ENCODE measurements at regions not wholly inside any gene's neighbourhood (a gene's known extent, or its start where the extent isn't known, plus 50 kb on each side); places are given as distances from the start of the nearest gene placed in this dataset.

DNA sequence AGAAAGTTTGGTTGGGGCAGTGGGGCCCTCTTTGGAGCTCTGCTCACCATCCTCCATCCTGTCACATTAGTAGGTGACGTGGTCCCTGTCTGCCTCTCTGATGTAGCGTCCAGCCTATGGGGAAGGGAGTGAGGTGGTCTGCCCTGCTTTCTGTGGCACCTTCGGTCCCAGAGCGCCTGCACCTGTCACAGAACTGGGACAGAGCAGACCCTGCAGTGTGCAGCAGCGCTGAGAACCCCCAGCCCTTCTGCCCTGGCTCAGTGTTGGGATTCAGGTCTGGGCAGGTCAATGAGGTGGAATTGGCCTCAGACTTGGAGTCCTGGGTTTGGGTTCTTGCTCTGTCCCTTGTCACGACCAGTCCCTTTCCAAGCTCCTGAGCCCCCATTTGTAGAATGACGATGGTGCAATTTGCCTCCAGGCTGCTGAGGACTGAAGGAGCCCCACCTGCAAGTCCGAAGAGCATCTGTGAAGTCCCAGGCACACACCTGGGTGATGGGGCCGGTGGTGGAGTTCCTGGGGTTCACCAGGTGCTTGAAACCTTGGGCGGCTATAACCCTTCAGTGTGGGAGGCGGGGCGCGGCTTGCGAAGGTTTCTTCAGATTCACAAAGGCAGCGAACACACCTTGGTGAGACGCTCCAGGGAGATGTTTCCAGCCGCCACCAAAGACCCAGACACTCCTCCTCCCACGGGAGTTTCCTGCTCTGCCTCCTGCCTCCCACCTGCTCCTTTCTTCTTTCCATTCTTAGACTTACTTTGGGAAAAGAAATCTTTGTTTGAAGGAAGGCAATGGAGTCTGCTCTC, 265.4 kb upstream of the HDAC4 start:
- Histone ChIP-seq H3K4me1 (ENCODE audit: control insufficient read depth, insufficient read depth, low read length) (0 out of 2 replicates have a peak, but pooled peaks cover 3% of the 10 kb centered on the region), H3K27ac (ENCODE audit: extremely low read depth, low read depth, low read length) (no peak overlapping the region), H3K9me3 (ENCODE audit: control insufficient read depth, insufficient read depth, low read depth, low read length) (no peaks in the 10 kb centered on the region), H3K36me3 (ENCODE audit: control insufficient read depth in 2 of 2, insufficient read depth in 1 of 2, low read length in 2 of 2) (no peaks in the 10 kb centered on the region), H3K4me3 (ENCODE audit: low read depth, low read length) (no peak overlapping the region)
- CTCF ChIA-PET: no interaction called here
- POLR2A ChIA-PET: no interaction called here
- TF ChIP-seq ZNF707 (tag by site-specific recombination; IDR thresholded peaks at IDR 0.05) (no peak), YY2 (tag by site-specific recombination; IDR thresholded peaks at IDR 0.05) (no peak), ZNF658 (tag by site-specific recombination; IDR thresholded peaks at IDR 0.05) (no peak), SP2 (tag by site-specific recombination; IDR thresholded peaks at IDR 0.05) (no peak), ZNF664 (tag by site-specific recombination; IDR thresholded peaks at IDR 0.05) (no peak), ZNF558 (tag by site-specific recombination; IDR thresholded peaks at IDR 0.05) (no peak), SCRT1 (tag by site-specific recombination; IDR thresholded peaks at IDR 0.05; ENCODE audit: borderline replicate concordance) (no peak), ZNF623 (tag by site-specific recombination; IDR thresholded peaks at IDR 0.05) (no peak), ZNF561 (tag by site-specific recombination; IDR thresholded peaks at IDR 0.05; ENCODE audit: borderline replicate concordance) (no peak), ZNF416 (tag by site-specific recombination; IDR thresholded peaks at IDR 0.05) (no peak), KLF9 (tag by site-specific recombination; IDR thresholded peaks at IDR 0.05; ENCODE audit: low read depth) (no peak), GLI2 (tag by site-specific recombination; IDR thresholded peaks at IDR 0.05; ENCODE audit: borderline replicate concordance, low read depth) (no peak), ZNF701 (tag by site-specific recombination; IDR thresholded peaks at IDR 0.05) (no peak), SCRT2 (tag by site-specific recombination; IDR thresholded peaks at IDR 0.05) (no peak)
- TF ChIP-seq, protein P1, sequence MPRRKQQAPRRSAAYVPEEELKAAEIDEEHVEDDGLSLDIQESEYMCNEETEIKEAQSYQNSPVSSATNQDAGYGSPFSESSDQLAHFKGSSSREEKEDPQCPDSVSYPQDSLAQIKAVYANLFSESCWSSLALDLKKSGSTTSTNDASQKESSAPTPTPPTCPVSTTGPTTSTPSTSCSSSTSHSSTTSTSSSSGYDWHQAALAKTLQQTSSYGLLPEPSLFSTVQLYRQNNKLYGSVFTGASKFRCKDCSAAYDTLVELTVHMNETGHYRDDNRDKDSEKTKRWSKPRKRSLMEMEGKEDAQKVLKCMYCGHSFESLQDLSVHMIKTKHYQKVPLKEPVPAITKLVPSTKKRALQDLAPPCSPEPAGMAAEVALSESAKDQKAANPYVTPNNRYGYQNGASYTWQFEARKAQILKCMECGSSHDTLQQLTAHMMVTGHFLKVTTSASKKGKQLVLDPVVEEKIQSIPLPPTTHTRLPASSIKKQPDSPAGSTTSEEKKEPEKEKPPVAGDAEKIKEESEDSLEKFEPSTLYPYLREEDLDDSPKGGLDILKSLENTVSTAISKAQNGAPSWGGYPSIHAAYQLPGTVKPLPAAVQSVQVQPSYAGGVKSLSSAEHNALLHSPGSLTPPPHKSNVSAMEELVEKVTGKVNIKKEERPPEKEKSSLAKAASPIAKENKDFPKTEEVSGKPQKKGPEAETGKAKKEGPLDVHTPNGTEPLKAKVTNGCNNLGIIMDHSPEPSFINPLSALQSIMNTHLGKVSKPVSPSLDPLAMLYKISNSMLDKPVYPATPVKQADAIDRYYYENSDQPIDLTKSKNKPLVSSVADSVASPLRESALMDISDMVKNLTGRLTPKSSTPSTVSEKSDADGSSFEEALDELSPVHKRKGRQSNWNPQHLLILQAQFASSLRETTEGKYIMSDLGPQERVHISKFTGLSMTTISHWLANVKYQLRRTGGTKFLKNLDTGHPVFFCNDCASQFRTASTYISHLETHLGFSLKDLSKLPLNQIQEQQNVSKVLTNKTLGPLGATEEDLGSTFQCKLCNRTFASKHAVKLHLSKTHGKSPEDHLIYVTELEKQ (tag by site-specific recombination; IDR thresholded peaks at IDR 0.05; ENCODE audit: borderline replicate concordance): no peak
- TF ChIP-seq, protein P2, sequence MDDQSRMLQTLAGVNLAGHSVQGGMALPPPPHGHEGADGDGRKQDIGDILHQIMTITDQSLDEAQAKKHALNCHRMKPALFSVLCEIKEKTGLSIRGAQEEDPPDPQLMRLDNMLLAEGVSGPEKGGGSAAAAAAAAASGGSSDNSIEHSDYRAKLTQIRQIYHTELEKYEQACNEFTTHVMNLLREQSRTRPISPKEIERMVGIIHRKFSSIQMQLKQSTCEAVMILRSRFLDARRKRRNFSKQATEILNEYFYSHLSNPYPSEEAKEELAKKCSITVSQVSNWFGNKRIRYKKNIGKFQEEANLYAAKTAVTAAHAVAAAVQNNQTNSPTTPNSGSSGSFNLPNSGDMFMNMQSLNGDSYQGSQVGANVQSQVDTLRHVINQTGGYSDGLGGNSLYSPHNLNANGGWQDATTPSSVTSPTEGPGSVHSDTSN (CRISPR knock-in tag; IDR thresholded peaks at IDR 0.05): no peak
- TF ChIP-seq, protein P3, sequence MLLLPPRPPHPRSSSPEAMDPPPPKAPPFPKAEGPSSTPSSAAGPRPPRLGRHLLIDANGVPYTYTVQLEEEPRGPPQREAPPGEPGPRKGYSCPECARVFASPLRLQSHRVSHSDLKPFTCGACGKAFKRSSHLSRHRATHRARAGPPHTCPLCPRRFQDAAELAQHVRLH (tag by site-specific recombination; IDR thresholded peaks at IDR 0.05): no peak
- TF ChIP-seq, protein P4, sequence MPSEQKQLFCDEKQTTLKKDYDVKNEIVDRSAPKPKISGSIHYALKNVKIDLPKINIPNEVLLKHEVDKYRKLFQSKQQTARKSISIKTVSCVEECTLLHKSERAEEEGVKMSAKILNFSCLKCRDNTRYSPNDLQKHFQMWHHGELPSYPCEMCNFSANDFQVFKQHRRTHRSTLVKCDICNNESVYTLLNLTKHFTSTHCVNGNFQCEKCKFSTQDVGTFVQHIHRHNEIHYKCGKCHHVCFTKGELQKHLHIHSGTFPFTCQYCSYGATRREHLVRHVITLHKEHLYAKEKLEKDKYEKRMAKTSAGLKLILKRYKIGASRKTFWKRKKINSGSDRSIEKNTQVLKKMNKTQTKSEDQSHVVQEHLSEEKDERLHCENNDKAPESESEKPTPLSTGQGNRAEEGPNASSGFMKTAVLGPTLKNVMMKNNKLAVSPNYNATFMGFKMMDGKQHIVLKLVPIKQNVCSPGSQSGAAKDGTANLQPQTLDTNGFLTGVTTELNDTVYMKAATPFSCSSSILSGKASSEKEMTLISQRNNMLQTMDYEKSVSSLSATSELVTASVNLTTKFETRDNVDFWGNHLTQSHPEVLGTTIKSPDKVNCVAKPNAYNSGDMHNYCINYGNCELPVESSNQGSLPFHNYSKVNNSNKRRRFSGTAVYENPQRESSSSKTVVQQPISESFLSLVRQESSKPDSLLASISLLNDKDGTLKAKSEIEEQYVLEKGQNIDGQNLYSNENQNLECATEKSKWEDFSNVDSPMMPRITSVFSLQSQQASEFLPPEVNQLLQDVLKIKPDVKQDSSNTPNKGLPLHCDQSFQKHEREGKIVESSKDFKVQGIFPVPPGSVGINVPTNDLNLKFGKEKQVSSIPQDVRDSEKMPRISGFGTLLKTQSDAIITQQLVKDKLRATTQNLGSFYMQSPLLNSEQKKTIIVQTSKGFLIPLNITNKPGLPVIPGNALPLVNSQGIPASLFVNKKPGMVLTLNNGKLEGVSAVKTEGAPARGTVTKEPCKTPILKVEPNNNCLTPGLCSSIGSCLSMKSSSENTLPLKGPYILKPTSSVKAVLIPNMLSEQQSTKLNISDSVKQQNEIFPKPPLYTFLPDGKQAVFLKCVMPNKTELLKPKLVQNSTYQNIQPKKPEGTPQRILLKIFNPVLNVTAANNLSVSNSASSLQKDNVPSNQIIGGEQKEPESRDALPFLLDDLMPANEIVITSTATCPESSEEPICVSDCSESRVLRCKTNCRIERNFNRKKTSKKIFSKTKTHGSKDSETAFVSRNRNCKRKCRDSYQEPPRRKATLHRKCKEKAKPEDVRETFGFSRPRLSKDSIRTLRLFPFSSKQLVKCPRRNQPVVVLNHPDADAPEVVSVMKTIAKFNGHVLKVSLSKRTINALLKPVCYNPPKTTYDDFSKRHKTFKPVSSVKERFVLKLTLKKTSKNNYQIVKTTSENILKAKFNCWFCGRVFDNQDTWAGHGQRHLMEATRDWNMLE (tag by site-specific recombination; conservative IDR thresholded peaks at IDR 0.05; ENCODE audit: low read depth): no peak

All from HEK293 (cell line).